ENCODE measurements at regions not wholly inside any gene's neighbourhood (a gene's known extent, or its start where the extent isn't known, plus 50 kb on each side); places are given as distances from the start of the nearest gene placed in this dataset.

DNA sequence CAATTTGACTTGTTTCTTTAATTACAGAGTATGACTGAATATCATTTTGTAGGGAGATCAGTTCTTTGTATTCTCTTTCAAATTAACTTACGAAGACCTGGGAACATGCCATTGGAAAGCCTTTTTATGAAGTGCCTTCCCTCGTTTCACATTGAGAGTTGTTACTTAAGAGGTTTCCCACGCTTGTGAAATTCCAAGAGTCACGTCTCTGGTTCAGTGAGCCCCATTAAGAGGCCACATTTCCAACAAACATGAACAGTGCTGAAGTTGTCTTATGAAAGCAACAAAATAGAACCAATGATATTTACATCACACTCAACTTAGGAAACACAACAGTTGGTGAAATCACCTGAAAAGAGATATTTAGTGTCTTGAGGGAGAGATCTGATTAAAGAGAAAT, 334.1 kb downstream of the TOX3 start:
- H3K27ac ChIP-seq (ENCODE audit: low read depth in 1 of 2, low read length in 1 of 2) = no peak overlapping the region
- no peaks in the 10 kb centered on the region for H3K4me1 ChIP-seq (ENCODE audit: control insufficient read depth in 5 of 5, insufficient read depth in 5 of 5, low read length in 5 of 5)
- H3K36me3 ChIP-seq (ENCODE audit: control insufficient read depth in 4 of 4, insufficient read depth in 4 of 4, low read length in 4 of 4) = no peaks in the 10 kb centered on the region
- H3K27me3 ChIP-seq (ENCODE audit: control insufficient read depth in 3 of 3, insufficient read depth in 3 of 3, low read length in 2 of 3) = no peaks in the 10 kb centered on the region
- TF ChIP-seq, protein P1, sequence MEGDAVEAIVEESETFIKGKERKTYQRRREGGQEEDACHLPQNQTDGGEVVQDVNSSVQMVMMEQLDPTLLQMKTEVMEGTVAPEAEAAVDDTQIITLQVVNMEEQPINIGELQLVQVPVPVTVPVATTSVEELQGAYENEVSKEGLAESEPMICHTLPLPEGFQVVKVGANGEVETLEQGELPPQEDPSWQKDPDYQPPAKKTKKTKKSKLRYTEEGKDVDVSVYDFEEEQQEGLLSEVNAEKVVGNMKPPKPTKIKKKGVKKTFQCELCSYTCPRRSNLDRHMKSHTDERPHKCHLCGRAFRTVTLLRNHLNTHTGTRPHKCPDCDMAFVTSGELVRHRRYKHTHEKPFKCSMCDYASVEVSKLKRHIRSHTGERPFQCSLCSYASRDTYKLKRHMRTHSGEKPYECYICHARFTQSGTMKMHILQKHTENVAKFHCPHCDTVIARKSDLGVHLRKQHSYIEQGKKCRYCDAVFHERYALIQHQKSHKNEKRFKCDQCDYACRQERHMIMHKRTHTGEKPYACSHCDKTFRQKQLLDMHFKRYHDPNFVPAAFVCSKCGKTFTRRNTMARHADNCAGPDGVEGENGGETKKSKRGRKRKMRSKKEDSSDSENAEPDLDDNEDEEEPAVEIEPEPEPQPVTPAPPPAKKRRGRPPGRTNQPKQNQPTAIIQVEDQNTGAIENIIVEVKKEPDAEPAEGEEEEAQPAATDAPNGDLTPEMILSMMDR (IDR thresholded peaks at IDR 0.05; ENCODE audit: control extremely low read depth, extremely low read depth) = no peak
- no peak for DNase-seq
- 53 to 80% methylated on average over 4 of the region's 4 CpGs for WGBS, 2 donors
- no peak overlapping the region for H3K4me3 ChIP-seq
- no peaks in the 10 kb centered on the region for H3K9me3 ChIP-seq (ENCODE audit: control insufficient read depth in 4 of 4, insufficient read depth in 3 of 4, low read length in 3 of 4)
- no peak overlapping the region for H3K9ac ChIP-seq (ENCODE audit: insufficient read depth in 1 of 2, low read length in 2 of 2)
- no peak for ATAC-seq (ENCODE audit: insufficient read depth, low FRiP score)

DNA sequence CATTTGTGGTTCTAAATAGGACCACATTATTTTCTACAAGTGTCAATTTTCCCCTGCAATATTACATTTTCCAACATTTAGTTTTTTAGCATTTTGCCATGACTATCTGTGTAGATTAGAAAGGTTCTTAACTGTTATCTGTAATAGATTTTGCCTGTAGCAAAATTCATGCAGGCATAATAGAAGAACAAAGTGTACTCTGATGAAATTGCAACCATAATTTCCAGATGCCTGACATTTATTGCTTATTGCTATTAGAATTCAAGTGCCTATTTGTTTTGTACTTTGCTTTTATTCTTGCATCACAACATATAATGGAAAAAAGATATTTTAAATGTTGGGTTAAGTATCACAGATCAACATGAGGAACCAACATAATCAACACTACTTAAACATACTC, 337.7 kb downstream of the TOX3 start:
- Histone ChIP-seq H3K27me3 (ENCODE audit: control insufficient read depth in 3 of 3, insufficient read depth in 3 of 3, low read length in 2 of 3) (no peaks in the 10 kb centered on the region), H3K27ac (ENCODE audit: low read depth in 1 of 2, low read length in 1 of 2) (no peak overlapping the region), H3K4me3 (no peak overlapping the region), H3K4me1 (ENCODE audit: control insufficient read depth in 5 of 5, insufficient read depth in 5 of 5, low read length in 5 of 5) (no peaks in the 10 kb centered on the region), H3K36me3 (ENCODE audit: control insufficient read depth in 4 of 4, insufficient read depth in 4 of 4, low read length in 4 of 4) (no peaks in the 10 kb centered on the region), H3K9me3 (ENCODE audit: control insufficient read depth in 4 of 4, insufficient read depth in 3 of 4, low read length in 3 of 4) (no peaks in the 10 kb centered on the region), H3K9ac (ENCODE audit: insufficient read depth in 1 of 2, low read length in 2 of 2) (no peak overlapping the region)
- ATAC-seq (ENCODE audit: insufficient read depth, low FRiP score) (no peak), DNase-seq (no peak)
- TF ChIP-seq, protein P1 (IDR thresholded peaks at IDR 0.05; ENCODE audit: control extremely low read depth, extremely low read depth) = no peak

DNA sequence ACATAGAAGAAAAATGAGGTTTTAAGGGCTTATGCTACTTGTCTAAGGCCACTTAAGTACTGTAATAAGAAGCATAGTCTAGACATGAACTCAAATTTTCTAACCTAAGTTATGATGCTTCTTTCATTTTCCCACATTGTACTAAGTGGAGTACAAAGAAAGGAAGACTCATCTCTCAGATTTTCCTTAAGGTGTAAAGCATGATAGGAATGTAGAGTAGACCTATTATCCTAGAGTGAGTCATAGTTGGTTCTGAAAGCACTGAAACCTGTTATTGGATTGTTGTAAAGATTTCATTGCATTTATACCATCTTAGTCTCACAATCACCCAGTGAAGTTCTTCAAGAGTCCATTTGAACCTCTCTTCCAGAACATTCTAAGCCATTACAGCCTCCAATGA, 343.8 kb downstream of the TOX3 start:
- DNase-seq (no peak), ATAC-seq (ENCODE audit: insufficient read depth, low FRiP score) (no peak)
- TF ChIP-seq, protein P1 (IDR thresholded peaks at IDR 0.05; ENCODE audit: control extremely low read depth, extremely low read depth) = no peak

DNA sequence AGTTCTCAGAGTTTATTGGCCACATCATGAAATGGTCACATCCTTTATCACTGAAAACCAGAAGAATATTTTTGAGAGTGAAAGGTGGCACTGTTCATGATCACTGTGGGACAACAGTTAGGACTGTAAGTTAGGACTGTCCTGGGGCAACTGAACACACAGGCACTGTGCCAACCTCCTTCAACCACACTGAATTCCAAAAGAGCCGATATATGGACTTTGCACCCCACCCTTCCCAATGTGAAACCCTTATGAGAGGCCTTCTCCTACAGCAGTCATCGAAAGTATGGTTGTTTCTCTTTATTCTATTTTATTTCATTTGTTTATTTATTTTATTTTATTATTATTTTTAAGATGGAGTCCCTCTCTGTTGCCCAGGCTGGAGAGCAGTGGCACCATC, 353.5 kb downstream of the TOX3 start:
- WGBS, 2 donors = 92 to 96% methylated on average over 2 of the region's 2 CpGs
- H3K9me3 ChIP-seq (ENCODE audit: control insufficient read depth in 4 of 4, insufficient read depth in 3 of 4, low read length in 3 of 4) = no peaks in the 10 kb centered on the region
- no peaks in the 10 kb centered on the region for H3K4me1 ChIP-seq (ENCODE audit: control insufficient read depth in 5 of 5, insufficient read depth in 5 of 5, low read length in 5 of 5)
- no peaks in the 10 kb centered on the region for H3K36me3 ChIP-seq (ENCODE audit: control insufficient read depth in 4 of 4, insufficient read depth in 4 of 4, low read length in 4 of 4)
- ATAC-seq (ENCODE audit: insufficient read depth, low FRiP score) (no peak), DNase-seq (no peak)
- H3K27ac ChIP-seq (ENCODE audit: low read depth in 1 of 2, low read length in 1 of 2) = no peak overlapping the region
- TF ChIP-seq, protein P1 (IDR thresholded peaks at IDR 0.05; ENCODE audit: control extremely low read depth, extremely low read depth) = no peak
- H3K4me3 ChIP-seq = no peak overlapping the region
- peaks cover 0 to 3% (median 0%) of the 10 kb centered on the region in 3 donors for H3K27me3 ChIP-seq (ENCODE audit: control insufficient read depth in 3 of 3, insufficient read depth in 3 of 3, low read length in 2 of 3)
- H3K9ac ChIP-seq (ENCODE audit: insufficient read depth in 1 of 2, low read length in 2 of 2) = no peak overlapping the region

More for the DNA sequence above, 343.8 kb downstream of the TOX3 start:
- Histone ChIP-seq H3K9me3 (ENCODE audit: control insufficient read depth in 4 of 4, insufficient read depth in 3 of 4, low read length in 3 of 4) (no peaks in the 10 kb centered on the region), H3K27me3 (ENCODE audit: control insufficient read depth in 3 of 3, insufficient read depth in 3 of 3, low read length in 2 of 3) (no peaks in the 10 kb centered on the region), H3K36me3 (ENCODE audit: control insufficient read depth in 4 of 4, insufficient read depth in 4 of 4, low read length in 4 of 4) (no peaks in the 10 kb centered on the region), H3K9ac (ENCODE audit: insufficient read depth in 1 of 2, low read length in 2 of 2) (no peak overlapping the region), H3K27ac (ENCODE audit: low read depth in 1 of 2, low read length in 1 of 2) (no peak overlapping the region), H3K4me3 (no peak overlapping the region), H3K4me1 (ENCODE audit: control insufficient read depth in 5 of 5, insufficient read depth in 5 of 5, low read length in 5 of 5) (no peaks in the 10 kb centered on the region)

Data from lung (tissue), 11 donors.